NCI-H146 (cell line): ENCODE measurements at regions not wholly inside any gene's neighbourhood (a gene's known extent, or its start where the extent isn't known, plus 50 kb on each side); places are given as distances from the start of the nearest gene placed in this dataset.
"Not testable (repeated sequence)": the region's sequence is repeated elsewhere in the genome, so short reads cannot be mapped to it uniquely, and the experiment has no call there.

Experiments
- DNase-seq: peaks from one replicate; lab custom pipeline; 2025; lab: John Stamatoyannopoulos, UW

DNA sequence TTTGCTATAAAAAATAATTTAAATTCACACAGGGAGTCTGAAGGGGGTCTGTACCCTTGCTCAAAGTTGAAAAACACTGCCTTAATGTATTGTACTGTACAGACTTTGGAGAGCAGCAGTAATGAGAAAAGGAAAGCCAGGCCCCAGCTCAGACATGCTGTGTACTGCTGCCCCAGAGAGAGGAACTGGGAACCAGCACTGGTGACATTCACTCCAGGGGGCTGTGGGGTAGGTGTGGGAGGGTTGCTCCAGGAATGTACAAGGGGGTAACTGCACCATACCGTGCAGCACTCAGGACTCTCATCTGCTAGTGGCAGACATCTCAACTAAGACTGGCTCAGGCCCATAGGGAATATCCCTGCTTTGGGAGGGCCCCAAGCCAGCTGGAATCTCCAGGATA, 146.0 kb upstream of the RMP24 start:
- DNase-seq, result no peak

DNA sequence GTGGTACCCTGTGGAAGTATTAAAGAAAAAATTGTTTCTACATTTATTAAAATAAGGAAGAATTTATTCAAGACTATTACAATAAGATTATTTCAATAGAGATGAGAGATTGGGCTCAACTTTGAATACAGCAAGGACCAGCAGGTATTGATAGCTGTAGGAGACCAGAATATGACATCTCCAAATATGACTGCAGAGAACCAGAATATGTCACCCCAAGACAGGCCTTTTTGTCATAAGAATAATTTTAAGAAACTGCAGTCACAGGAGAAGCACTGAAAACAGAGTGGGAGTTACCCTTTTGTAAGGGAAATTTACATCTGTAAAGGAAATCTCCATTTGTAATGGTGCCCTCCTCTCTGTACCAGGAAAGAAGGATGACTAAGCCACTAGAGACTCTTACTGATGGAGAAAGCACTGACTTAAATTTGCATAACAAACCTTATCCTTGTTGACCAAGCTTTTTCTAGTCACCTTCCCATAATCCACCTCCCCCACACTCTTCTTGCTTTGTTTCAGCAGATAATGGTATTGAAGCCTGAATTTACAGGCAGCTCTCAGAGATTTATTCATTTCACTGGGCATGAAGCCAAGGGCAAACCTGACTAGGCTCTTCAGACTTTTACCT, 145.1 kb upstream of the RMP24 start:
- no peak for DNase-seq

DNA sequence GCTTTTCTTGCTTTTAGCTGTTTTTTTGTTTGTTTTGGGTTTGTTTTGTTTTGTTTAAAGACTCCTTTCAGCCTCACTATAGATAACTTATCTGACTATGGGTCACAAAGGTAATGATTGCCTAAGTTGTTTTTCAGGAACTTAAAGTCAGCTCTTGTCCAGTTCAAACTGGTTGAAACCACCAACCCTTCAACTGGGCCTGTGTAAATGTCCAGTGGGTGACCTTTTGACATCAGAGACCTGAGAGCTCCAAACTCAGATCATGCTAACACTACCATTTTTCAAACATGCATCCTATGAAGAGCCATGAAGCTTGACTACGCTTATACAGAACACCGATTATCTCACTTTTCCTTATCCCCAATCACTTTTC, 144.6 kb upstream of the RMP24 start:
- DNase-seq, result no peak

DNA sequence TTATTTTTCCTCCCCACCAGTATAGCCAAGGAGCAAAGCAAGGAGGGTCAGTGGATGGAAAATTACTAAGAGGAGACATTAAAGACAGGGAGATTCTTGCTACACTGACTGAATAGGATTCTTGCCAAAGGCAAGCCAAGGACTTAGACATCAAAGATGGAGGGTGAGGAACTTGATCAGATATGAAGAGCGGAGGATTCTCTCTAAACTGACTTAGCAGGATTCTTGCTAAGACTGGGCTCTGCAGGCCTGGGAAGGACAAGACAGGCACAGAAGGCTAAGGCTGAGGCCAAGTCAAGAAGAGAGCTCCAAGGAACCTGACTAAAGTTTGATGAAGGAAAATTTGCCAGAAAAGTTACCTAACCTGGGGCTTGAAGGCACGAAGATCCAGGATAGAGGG, 143.9 kb upstream of the RMP24 start:
- DNase-seq, result no peak

DNA sequence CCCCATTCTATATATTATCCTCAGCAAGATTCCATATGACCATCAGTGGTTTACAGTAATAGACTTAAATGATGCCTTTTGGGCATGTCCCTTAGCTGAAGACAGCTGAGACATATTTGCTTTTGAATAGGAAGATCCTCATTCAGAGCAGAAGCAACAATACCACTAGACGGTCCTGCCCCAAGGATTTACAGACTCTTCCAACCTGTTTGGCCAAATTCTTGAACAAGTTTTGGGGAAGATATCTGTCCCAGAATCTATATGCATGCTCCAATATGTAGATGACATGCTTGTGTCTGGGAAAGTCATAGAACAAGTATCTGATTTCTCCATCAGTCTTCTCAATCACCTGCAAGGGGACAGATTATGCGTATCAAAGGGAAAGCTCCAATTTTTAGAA, 137.1 kb upstream of the RMP24 start:
- DNase-seq, result no peak

DNA sequence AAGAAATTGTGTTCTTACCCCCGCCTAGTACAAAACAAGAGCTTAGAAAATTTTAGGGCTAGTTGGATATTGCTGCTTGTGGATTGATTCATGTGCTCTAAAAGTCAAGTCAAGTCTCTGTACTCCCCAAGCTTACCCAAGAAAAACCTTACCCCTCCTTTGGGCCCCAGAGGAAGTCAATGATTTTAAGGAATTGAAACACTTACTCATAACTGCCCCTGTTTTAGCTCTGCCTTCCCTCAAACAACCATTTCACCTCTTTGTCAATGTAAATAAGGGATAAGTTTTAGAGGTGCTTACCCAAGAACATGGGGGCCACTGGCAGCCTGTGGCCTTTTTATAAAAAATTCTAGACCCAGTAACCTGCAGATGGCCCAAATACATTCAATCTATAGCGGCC, 136.6 kb upstream of the RMP24 start:
- no peak for DNase-seq

DNA sequence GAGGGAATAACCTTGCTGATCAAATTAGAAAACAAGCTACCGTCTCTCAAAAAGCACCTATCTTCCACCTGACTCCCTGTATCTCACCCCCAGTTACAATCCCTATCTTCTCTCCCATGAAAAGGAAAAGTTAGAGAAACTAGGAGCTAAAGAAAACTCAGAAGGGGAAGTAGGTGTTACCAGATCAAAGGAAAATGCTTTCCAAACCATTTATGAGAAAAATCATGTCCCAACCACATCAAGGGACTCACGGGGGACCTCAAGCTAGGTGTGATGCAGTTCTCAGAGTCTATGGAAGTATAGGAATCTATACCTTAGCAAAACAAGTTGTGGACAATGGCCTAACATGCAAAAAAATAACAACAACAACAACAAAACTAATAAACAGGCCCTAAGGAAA, 135.5 kb upstream of the RMP24 start:
- DNase-seq, result no peak

DNA sequence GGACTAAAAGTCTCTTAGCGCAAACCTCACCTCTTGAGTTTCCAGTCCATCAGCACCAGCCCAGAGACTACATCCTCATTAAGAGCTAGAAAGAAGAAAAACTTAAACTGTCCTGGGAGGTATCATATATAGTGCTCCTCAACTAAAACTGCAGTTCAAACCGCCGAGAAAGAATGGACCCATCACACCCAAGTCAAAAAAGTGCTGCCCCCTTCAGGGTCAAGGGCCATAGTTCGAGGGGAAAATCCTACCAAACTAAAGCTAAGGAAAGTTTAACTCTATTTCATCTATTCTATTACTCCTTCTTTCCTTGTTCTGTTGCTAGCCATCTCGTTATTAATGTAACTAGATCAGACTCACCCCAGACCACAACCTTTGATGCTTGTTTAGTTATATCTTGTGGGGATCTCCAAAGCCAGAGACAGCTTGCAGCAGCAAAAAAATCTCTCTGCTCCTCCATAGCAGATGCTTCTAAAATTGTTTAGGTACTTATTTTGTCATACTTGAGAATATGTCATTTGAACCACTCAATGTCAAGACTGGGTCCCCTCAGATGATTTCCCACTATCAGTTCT, 134.5 kb upstream of the RMP24 start:
- DNase-seq, result no peak

DNA sequence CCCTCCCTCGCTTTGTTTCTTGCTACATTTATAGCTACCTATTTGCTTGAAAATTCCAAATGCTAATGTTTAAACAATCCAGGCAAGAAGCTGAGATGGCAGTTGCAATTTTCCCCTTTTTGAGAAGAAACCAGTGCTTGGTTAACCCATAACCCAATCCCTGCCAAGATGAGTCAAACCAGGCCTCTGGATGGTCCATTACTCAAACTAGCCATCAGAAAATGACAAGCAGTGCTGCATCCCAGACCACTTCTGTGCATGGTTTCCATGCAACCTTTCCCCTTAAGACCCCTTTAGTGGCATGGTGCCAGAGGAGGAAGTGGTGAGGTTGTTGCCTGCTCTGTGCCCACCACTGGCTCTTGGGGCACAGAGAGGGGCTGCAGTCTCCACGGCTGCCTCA, 131.2 kb upstream of the RMP24 start:
- no peak for DNase-seq

DNA sequence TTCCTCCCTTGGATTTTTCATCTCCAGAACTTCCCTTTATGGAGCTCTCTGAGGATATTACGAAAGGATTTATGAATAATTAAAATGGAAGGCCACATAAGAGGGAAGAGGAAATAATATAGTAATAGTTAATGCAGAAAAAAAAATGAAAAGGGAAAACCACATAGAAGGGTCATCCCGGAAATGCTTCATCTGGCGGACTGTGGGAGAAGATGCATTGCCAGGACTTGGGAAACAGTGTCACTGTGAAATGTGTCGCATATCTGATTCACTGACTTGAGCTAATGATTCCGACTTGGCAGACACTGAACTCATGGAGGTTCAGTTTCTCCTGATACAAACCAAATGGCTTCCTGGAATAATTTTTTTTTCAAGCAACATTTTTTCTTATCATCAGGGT, 129.9 kb upstream of the RMP24 start:
- no peak for DNase-seq

DNA sequence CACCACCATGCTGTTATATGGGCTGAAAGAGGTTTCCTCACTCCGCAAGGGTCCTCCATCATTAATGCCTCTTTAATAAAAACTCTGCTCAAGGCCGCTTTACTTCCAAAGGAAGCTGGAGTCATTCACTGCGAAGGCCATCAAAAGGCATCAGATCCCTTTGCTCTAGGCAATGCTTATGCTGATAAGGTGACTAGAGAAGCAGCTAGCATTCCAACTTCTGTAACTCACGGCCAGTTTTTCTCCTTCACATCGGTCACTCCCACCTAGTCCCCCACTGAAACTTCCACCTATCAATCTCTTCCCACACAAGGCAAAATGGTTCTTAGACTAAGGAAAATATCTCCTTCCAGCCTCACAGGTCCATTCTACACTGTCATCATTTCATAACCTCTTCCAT, 124.2 kb upstream of the RMP24 start:
- not testable (repeated sequence) for DNase-seq

DNA sequence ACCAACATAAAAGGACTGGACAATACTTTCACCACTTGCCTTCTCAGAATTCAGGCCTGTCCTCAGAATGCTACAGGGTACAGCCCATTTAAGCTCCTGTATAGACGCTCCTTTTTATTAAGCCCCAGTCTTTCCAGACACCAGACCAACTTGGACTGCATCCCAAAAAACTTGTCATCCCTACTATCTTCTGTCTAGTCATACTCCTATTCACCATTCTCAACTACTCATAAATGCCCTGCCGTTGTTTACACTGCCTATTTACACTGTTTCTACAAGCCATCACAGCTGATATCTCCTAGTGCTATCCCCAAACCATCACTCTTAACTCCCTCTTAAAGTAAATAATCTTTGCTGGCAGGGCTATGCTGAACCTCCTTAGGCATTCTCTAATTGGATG, 123.2 kb upstream of the RMP24 start:
- not testable (repeated sequence) for DNase-seq

DNA sequence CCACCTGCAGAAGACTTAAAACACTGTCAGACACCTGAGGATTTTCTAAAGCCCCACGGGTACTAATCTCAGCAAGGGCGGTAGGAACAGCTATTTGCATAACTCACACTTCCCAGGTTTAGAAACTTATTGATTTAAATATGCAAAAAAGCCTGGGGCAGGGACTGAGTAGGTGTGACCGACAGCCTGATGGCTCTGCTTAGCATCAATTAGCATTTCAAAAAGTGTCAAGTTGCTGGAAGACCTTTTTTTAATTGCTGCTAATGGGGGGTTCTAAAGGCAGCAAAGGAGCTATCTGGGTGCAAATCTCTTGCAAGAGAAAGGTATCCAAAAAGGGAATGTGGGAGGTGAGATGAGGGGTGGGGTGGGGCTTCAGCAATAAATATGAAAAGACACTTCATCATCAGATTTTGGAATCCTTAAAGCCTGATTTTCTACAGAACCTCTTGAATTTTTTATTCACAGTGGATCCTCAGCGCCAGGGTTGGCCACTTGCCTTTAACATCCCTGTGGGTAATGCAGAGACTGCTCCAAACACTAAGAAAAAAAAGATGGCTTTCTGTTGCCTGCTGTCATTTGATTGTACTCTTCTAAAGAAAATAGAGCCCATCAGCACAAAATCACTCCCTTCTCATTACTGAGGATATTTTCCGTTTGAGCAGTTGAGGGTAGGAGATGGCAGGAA, 121.1 kb upstream of the RMP24 start:
- no peak for DNase-seq

DNA sequence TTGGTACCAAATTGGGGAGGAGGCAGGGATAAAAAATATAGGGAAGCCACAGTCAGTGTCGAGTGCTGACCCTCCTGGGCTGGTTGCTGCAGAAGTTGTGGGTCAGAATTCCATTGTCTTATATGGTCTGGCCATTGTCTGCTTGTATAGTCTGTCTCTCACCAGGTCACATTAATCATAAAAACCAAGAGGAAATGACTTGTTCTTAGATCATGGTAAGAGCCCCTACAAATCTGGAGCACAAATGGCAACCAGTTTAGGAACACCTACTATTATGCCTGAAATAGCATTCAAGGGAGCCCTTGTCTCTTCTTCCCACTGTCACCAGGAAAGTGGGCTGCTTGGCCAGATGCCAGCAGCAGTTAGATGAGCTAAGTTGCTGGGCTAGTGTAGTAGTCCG, 119.7 kb upstream of the RMP24 start:
- DNase-seq, result no peak

DNA sequence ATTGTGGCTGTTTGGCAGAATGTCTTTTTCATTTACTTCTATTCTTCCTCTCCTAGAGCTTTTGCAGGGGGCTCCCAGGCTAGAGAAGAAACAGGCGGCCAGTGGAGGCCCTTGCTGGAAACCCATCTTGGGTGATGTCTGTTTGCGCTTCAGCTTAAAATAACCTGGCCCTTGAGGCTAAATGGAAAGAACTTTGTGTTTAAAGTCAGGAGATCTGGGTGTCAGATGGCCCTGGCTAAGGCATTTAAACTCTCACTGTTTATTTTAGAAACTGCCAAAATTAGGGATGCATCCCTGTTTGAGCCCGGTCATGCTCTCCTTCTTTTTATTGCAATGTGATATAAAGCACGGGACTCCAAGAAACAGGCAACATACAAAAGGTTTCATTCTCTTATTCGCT, 118.4 kb upstream of the RMP24 start:
- no peak for DNase-seq

DNA sequence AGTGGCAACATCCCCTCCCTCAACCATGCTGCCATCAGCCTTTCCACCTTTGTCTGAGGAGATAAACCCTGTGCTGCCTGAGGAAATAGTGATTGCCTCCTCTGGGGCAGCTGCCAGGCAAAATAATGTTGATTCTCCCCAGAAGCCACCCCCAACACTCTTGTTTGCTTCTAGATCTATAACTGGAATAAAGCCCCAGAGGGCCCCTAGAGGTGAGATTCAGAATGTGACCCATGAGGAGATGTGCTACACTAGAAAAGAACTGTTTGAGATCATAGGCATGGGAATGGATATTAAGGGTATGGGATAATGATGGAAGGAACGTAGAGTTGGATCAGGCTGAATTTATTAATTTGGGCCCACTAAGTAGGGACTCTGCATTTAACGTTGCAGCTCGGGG, 116.3 kb upstream of the RMP24 start:
- DNase-seq, result no peak

DNA sequence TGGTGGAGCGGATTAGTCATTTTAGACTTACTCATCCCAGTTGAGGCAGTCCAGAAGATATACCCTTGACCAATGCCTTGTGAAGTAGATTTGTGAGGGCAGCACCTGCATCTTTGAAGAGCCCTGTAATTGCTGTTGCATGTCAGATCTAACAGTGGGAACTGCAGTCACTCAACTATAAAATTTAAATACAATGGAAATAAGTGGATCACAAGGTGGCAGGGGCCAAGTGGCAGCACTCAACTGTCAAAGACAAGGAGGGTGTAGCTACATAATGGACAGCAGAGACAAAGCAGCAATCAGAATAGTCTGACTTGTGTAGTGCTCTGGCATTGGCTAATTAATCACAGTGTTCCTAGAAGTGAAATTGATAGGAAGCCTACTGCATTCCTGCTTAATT, 115.8 kb upstream of the RMP24 start:
- DNase-seq, result not testable (repeated sequence)

DNA sequence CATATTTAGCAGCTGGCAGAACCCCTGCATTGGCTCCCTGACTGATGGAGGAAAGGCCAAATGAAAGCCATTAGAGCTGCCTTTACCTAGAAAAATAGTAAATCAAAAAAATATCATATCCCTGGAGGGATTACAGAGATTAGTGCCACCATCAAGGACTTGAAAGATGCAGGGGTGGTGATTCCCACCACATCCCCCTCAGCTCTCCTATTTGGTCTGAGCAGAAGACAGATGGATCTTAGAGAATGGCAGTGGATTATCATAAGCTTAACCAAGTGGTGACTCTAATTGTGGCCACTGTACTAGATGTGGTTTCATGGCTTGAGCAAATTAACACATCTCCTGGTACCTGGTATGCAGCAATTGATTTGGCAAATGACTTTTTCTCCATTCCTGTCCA, 114.9 kb upstream of the RMP24 start:
- DNase-seq, result not testable (repeated sequence)

DNA sequence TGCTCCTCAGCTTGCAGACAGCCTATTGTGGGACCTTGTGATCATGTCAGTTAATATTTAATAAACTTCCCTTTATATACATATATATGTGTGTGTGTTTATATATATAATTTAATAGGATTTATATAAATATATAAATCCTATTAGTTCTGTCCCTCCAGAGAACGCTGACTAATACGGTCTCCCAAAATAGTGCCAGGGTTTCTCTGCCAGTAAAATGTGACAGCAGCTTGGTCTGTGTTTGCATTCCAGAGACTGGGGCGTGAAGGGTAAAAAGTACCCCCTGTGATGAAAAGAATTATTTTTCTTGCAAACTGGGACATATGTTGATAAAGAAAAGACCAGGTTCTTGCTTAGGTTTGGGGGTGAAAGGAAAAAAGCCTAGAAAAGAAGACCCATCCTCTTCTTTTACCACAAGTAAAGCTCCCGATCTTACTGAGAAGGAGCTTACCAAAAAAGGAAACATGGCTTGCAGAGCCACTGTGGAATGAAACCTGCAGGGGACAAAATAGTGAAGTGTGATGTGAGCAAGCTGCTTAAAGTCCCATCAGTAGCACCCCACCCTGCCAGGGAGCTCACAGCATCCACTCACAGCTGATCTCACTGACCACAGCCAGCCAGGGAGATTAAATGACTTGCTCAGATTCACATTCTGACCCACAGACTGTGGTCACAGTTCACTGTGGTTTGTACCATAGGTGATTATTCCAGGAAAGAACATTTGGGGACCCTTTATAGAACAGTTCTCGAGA, 110.9 kb upstream of the RMP24 start:
- DNase-seq, result no peak

DNA sequence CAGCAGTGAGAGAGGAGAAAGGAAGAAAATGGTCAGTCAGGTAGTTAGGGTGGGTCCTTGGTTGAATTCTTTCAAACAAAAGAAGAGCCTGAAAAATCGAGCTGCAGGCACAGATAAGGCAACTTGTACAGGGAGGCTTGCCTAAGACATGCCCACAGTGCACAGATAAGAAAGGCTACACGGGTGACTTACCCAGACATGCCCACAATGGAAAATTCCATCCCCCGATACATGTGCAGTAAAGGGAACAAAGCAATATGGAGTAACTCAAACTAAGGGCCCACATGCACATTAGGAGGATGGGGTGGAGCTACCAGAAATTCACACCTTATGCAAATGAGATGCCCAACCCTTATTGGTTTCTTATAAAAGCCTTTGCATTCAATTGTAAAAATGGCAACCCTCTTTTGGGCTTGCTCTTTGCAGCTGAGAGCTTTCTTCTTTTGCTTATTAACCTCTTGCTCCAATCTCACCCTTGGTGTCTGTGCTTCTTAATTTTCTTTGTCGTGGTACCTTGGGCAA, 110.3 kb upstream of the RMP24 start:
- DNase-seq, result no peak

DNA sequence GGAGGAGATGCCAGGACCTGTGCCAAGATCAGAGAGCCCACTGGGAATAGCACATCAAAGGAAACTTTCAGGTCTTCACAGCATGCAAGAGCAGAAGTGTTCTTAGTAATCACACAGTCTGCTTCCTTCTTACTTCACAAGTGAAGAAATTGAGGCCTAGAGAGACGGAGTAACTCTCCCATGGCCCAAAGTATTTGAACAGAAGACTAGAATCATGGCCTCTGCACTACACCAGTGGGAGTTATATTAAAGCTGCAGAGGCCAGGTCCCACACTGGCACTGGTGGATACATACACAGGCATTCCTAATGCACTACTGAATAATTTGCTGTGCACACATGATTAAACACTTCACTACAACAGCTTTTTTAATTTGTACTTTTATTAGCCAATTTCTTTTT, 107.6 kb upstream of the RMP24 start:
- no peak for DNase-seq

DNA sequence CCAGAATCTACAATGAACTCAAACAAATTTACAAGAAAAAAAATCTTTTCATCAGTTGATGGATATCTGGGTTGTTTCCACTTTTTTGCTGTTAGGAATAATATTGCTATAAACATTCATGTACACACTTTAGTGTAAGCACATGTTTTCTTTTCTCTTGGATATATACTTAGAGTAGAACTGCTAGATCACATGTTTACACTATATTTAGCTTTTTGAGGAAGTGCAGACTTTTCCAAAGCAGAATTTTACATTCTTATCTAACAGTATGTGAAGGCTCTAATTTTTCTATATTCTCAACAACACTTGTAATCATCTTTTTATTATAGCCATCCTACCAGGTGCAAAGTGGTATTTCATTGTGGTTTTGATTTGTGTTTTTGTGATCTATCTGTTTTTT, 103.6 kb upstream of the RMP24 start:
- no peak for DNase-seq

DNA sequence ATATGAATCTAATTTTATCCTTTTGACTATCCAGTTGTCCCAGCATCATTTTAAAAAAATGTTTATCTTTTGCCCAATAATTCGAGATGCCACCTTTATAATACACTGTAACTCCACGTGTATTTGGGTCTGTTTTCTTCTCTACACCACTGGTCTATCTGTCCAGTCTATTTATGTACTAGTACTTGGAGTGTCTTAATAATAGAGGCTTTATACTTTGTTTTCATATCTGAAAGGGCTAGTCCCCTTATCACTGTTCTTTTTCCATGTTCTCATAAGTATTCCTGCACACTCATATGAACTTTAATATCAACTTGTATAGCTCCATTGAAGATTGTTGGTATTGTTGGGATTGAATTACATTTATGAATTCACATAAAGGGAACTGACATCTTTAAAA, 101.1 kb upstream of the RMP24 start:
- no peak for DNase-seq
